Hepatocyte (in vitro differentiated cells): ENCODE measurements at regions not wholly inside any gene's neighbourhood (a gene's known extent, or its start where the extent isn't known, plus 50 kb on each side); places are given as distances from the start of the nearest gene placed in this dataset.

Source experiments
- DNase-seq: peaks from one replicate; pipeline ENCODE4 v3.0.0-alpha.2; 2016; ENCODE audit warnings: low spot score
- H2AFZ ChIP-seq: fragments of 200-600 bp; sonication (generic); 2 replicates; pipeline ENCODE4 v1.6.0; 2016; ENCODE audit warnings: antibody characterized with exemption, mild to moderate bottlenecking
- H3K27ac ChIP-seq: fragments of 200-600 bp; sonication (generic); 2 replicates; pipeline ENCODE4 v1.5.1; 2016; ENCODE audit warnings: mild to moderate bottlenecking
- H3K27me3 ChIP-seq: fragments of 200-600 bp; sonication (generic); 2 replicates; pipeline ENCODE4 v1.6.1; 2016
- H3K36me3 ChIP-seq: fragments of 200-600 bp; sonication (generic); replicated peaks from 2 replicates; pipeline ENCODE4 v1.5.1; 2016; ENCODE audit warnings: low read depth; ENCODE audit not compliant: insufficient read depth
- H3K4me1 ChIP-seq: fragments of 200-600 bp; sonication (generic); 2 replicates; pipeline ENCODE4 v1.5.1; 2016; ENCODE audit warnings: mild to moderate bottlenecking, moderate library complexity; ENCODE audit not compliant: insufficient read depth
- H3K4me2 ChIP-seq: fragments of 200-600 bp; sonication (generic); 2 replicates; pipeline ENCODE4 v1.6.0; 2016
- H3K4me3 ChIP-seq: fragments of 200-600 bp; sonication (generic); 2 replicates; pipeline ENCODE4 v1.5.1; 2016; ENCODE audit warnings: mild to moderate bottlenecking
- H3K79me2 ChIP-seq: fragments of 200-600 bp; sonication (generic); 2 replicates; pipeline ENCODE4 v1.6.0; 2017; ENCODE audit warnings: mild to moderate bottlenecking
- H3K9me2 ChIP-seq: fragments of 200-600 bp; sonication (generic); replicated peaks from 2 replicates; pipeline ENCODE4 v1.6.0; 2017; ENCODE audit warnings: mild to moderate bottlenecking; ENCODE audit not compliant: insufficient read depth
- H3K9me3 ChIP-seq: fragments of 200-600 bp; sonication (generic); 2 replicates; pipeline ENCODE4 v1.5.1; 2016; ENCODE audit warnings: low read depth, mild to moderate bottlenecking
- H4K20me1 ChIP-seq: fragments of 200-600 bp; sonication (generic); 2 replicates; pipeline ENCODE4 v1.6.0; 2016; ENCODE audit warnings: mild to moderate bottlenecking; ENCODE audit not compliant: insufficient read depth, poor library complexity, severe bottlenecking
- EZH2 ChIP-seq: fragments of 200-600 bp; sonication (generic); IDR thresholded peaks from 2 replicates; pipeline ENCODE4 v1.6.1; 2016; ENCODE audit warnings: antibody characterized with exemption, mild to moderate bottlenecking, borderline replicate concordance
- EZH2phosphoT487 ChIP-seq: fragments of 200-600 bp; sonication (generic); IDR thresholded peaks from one replicate; pipeline ENCODE4 v1.6.1; 2018; ENCODE audit warnings: antibody characterized with exemption, mild to moderate bottlenecking, low read depth, moderate library complexity; ENCODE audit not compliant: unreplicated experiment, severe bottlenecking
- WGBS: methylation state at CpG from one replicate; pipeline ENCODE4 v1.1.6; 2016; ENCODE audit warnings: low lambda C conversion rate; ENCODE audit errors: missing lambda C conversion rate; 5-methylcytosine and 5-hydroxymethylcytosine counted together
- TF ChIP-seq, protein P1 (sequence below): fragments of 200-600 bp; sonication (generic); IDR thresholded peaks from 2 replicates; pipeline ENCODE4 v1.5.1; 2016; ENCODE audit warnings: antibody characterized with exemption, mild to moderate bottlenecking; ENCODE audit not compliant: poor library complexity

- Histone ChIP-seq H3K27me3 (no peaks in the 10 kb centered on the region), H3K4me1 (no peaks in the 10 kb centered on the region), H3K79me2 (no peaks in the 10 kb centered on the region), H3K4me3 (no peak overlapping the region), H3K9me2 (no peaks in the 10 kb centered on the region), H3K36me3 (no peaks in the 10 kb centered on the region), H2AFZ (no peak overlapping the region), H4K20me1 (no peaks in the 10 kb centered on the region), H3K9me3 (no peaks in the 10 kb centered on the region), H3K4me2 (no peak overlapping the region), H3K27ac (no peak overlapping the region)
- 48% methylated on average over 1 of the region's 1 CpG for WGBS
- TF ChIP-seq, protein P1, sequence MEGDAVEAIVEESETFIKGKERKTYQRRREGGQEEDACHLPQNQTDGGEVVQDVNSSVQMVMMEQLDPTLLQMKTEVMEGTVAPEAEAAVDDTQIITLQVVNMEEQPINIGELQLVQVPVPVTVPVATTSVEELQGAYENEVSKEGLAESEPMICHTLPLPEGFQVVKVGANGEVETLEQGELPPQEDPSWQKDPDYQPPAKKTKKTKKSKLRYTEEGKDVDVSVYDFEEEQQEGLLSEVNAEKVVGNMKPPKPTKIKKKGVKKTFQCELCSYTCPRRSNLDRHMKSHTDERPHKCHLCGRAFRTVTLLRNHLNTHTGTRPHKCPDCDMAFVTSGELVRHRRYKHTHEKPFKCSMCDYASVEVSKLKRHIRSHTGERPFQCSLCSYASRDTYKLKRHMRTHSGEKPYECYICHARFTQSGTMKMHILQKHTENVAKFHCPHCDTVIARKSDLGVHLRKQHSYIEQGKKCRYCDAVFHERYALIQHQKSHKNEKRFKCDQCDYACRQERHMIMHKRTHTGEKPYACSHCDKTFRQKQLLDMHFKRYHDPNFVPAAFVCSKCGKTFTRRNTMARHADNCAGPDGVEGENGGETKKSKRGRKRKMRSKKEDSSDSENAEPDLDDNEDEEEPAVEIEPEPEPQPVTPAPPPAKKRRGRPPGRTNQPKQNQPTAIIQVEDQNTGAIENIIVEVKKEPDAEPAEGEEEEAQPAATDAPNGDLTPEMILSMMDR, result no peak
- TF ChIP-seq EZH2phosphoT487 (no peak), EZH2 (no peak)
- no peak for DNase-seq
Measured at GRCh38 chr11:43116071-43116470, 195.7 kb upstream of the API5 start.

DNA sequence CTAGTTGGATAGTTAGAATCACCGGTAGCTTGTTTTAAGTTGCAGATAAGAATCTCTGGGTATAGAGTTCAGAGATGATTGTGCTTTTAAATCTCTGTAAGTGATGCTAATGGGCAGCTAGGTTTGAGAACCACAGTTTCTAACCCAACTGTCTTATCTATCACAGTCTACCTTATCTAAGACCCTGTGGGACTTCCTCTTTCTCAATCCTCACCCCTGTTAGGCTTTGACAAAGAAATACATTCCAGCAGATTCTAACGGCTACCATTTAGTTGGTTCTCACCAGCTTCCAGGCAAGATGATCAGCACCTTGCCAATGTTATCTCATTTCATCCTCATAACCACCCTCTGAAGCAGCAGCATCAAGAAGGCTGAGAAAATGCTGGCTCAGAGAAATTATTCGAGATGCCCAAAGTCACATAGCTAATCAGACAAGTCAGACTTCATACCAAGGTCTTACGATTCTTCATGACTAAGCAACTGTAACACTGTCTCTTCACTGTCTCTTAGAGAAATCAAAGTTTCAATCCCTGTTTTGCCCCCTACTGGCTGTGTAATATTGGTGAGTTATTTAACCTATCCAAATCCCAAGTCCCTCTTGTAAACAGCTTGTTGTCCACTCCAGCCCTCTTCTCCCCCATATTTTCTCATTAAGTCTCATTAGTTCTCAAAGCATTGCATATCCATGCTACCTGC, 192.4 kb upstream of the API5 start:
- H3K79me2 ChIP-seq, result no peaks in the 10 kb centered on the region
- TF ChIP-seq EZH2 (no peak), EZH2phosphoT487 (no peak)
- H3K4me1 ChIP-seq, result no peaks in the 10 kb centered on the region
- H3K36me3 ChIP-seq, result no peaks in the 10 kb centered on the region
- no peak overlapping the region for H2AFZ ChIP-seq
- DNase-seq, result no peak
- no peak overlapping the region for H3K4me3 ChIP-seq
- H3K9me3 ChIP-seq, result no peaks in the 10 kb centered on the region
- H3K9me2 ChIP-seq, result no peaks in the 10 kb centered on the region
- WGBS, result 60% methylated on average over 4 of the region's 4 CpGs
- no peaks in the 10 kb centered on the region for H4K20me1 ChIP-seq
- no peak overlapping the region for H3K27ac ChIP-seq
- no peak overlapping the region for H3K4me2 ChIP-seq
- no peaks in the 10 kb centered on the region for H3K27me3 ChIP-seq

- no peak for TF ChIP-seq EZH2phosphoT487
- TF ChIP-seq, protein P1, result no peak
- TF ChIP-seq EZH2, result no peak
- H3K9me3 ChIP-seq, result no peaks in the 10 kb centered on the region
- H4K20me1 ChIP-seq, result no peaks in the 10 kb centered on the region
- H2AFZ ChIP-seq, result no peak overlapping the region
- no peaks in the 10 kb centered on the region for H3K9me2 ChIP-seq
- no peak overlapping the region for H3K27ac ChIP-seq
- no peak overlapping the region for H3K4me2 ChIP-seq
- no peak overlapping the region for H3K4me3 ChIP-seq
- no peaks in the 10 kb centered on the region for H3K79me2 ChIP-seq
- WGBS, result 88% methylated on average over 3 of the region's 3 CpGs
- H3K4me1 ChIP-seq, result no peaks in the 10 kb centered on the region
- no peaks in the 10 kb centered on the region for H3K27me3 ChIP-seq
- no peak for DNase-seq
- no peaks in the 10 kb centered on the region for H3K36me3 ChIP-seq
Measured at GRCh38 chr11:43122546-43122945, 189.2 kb upstream of the API5 start.

GRCh38 chr11:43123443-43123842, 188.4 kb upstream of the API5 start:
- H3K36me3 ChIP-seq, result no peaks in the 10 kb centered on the region
- H3K9me3 ChIP-seq, result no peaks in the 10 kb centered on the region
- H3K27me3 ChIP-seq, result no peaks in the 10 kb centered on the region
- H3K4me3 ChIP-seq, result no peak overlapping the region
- H2AFZ ChIP-seq, result no peak overlapping the region
- no peaks in the 10 kb centered on the region for H3K79me2 ChIP-seq
- H4K20me1 ChIP-seq, result no peaks in the 10 kb centered on the region
- no peak overlapping the region for H3K27ac ChIP-seq
- DNase-seq, result no peak
- H3K4me2 ChIP-seq, result no peak overlapping the region
- H3K4me1 ChIP-seq, result no peaks in the 10 kb centered on the region
- no peaks in the 10 kb centered on the region for H3K9me2 ChIP-seq
- WGBS, result 67% methylated on average over 1 of the region's 1 CpG
- no peak for TF ChIP-seq EZH2
- TF ChIP-seq EZH2phosphoT487, result no peak
- TF ChIP-seq, protein P1, result no peak
